Smooth muscle cell (in vitro differentiated cells): ENCODE measurements at regions not wholly inside any gene's neighbourhood (a gene's known extent, or its start where the extent isn't known, plus 50 kb on each side); places are given as distances from the start of the nearest gene placed in this dataset.

ENCODE experiments used
- DNase-seq: peaks from one replicate; lab custom pipeline; 2025; ENCODE audit not compliant: unreplicated experiment; lab: John Stamatoyannopoulos, UW
- H2AFZ ChIP-seq: fragments of 200-600 bp; sonication (generic); 2 replicates; pipeline ENCODE4 v1.6.0; 2016; ENCODE audit warnings: antibody characterized with exemption, low read depth, mild to moderate bottlenecking
- H3F3A ChIP-seq: fragments of 200-600 bp; sonication (generic); 2 replicates; pipeline ENCODE4 v1.6.0; 2017; ENCODE audit warnings: antibody characterized with exemption, low read depth
- H3K27ac ChIP-seq: fragments of 200-600 bp; sonication (generic); 2 replicates; pipeline ENCODE4 v1.5.1; 2016; ENCODE audit warnings: low read depth, mild to moderate bottlenecking
- H3K27me3 ChIP-seq: fragments of 200-600 bp; sonication (generic); 2 replicates; pipeline ENCODE4 v1.6.1; 2016; ENCODE audit warnings: low read depth, mild to moderate bottlenecking
- H3K36me3 ChIP-seq: fragments of 200-600 bp; sonication (generic); 2 replicates; pipeline ENCODE4 v1.5.1; 2016; ENCODE audit warnings: low read depth
- H3K4me1 ChIP-seq: fragments of 200-600 bp; sonication (generic); 2 replicates; pipeline ENCODE4 v1.5.1; 2016; ENCODE audit warnings: low read depth
- H3K4me2 ChIP-seq: fragments of 200-600 bp; sonication (generic); 2 replicates; pipeline ENCODE4 v1.6.0; 2016; ENCODE audit warnings: mild to moderate bottlenecking
- H3K4me3 ChIP-seq: fragments of 200-600 bp; sonication (generic); 2 replicates; pipeline ENCODE4 v1.5.1; 2016; ENCODE audit warnings: mild to moderate bottlenecking
- H3K79me2 ChIP-seq: fragments of 200-600 bp; sonication (generic); 2 replicates; pipeline ENCODE4 v1.6.0; 2016; ENCODE audit warnings: low read depth, mild to moderate bottlenecking
- H3K9ac ChIP-seq: fragments of 200-600 bp; sonication (generic); 2 replicates; pipeline ENCODE4 v1.6.0; 2016; ENCODE audit warnings: low read depth
- H3K9me3 ChIP-seq: fragments of 200-600 bp; sonication (generic); replicated peaks from 2 replicates; pipeline ENCODE4 v1.5.1; 2016; ENCODE audit warnings: low read depth
- H4K20me1 ChIP-seq: fragments of 200-600 bp; sonication (generic); 2 replicates; pipeline ENCODE4 v1.6.0; 2016; ENCODE audit warnings: low read depth
- CTCF ChIP-seq: fragments of 200-600 bp; sonication (generic); IDR thresholded peaks from 2 replicates; pipeline ENCODE4 v1.5.1; 2017; ENCODE audit warnings: borderline replicate concordance, mild to moderate bottlenecking, antibody characterized with exemption; ENCODE audit not compliant: insufficient read depth, poor library complexity, severe bottlenecking
- WGBS: methylation state at CpG from one replicate; pipeline ENCODE4 v1.1.7; 2016; ENCODE audit warnings: low lambda C conversion rate; 5-methylcytosine and 5-hydroxymethylcytosine counted together

- WGBS, result 91% methylated on average over 1 of the region's 1 CpG
- H3K9me3 ChIP-seq, result no peaks in the 10 kb centered on the region
- DNase-seq, result no peak
- no peaks in the 10 kb centered on the region for H4K20me1 ChIP-seq
- H3K4me2 ChIP-seq, result no peak overlapping the region
- H3K27me3 ChIP-seq, result no peaks in the 10 kb centered on the region
- H2AFZ ChIP-seq, result no peak overlapping the region
- no peak for TF ChIP-seq CTCF
- no peaks in the 10 kb centered on the region for H3F3A ChIP-seq
- no peak overlapping the region for H3K9ac ChIP-seq
- no peak overlapping the region for H3K4me3 ChIP-seq
- H3K79me2 ChIP-seq, result no peaks in the 10 kb centered on the region
- no peaks in the 10 kb centered on the region for H3K36me3 ChIP-seq
- H3K27ac ChIP-seq, result no peak overlapping the region
- H3K4me1 ChIP-seq, result no peaks in the 10 kb centered on the region
Observed at GRCh38 chr2:193334401-193334800, 1139.7 kb upstream of the TMEFF2 start.

DNA sequence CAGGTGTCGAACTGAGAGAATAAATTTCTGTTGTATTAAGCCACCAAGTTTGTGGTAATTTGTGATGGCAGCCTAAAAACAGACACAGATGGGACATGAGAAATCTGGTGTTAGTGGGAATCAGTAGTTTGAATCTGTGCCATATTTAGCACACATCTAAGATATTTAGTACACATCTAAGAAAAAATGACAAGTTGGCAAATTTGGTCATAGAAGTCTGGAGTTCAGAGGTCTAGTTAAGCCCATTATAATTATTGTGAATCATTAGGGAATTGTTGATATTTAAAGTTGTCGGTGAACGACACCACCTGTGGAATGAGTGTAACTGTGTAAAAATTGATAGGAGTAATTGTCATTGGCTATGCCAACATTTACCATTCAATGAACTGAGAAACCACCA, 1138.8 kb upstream of the TMEFF2 start:
- H3K36me3 ChIP-seq, result no peaks in the 10 kb centered on the region
- no peak overlapping the region for H3K9ac ChIP-seq
- H3K27me3 ChIP-seq, result no peaks in the 10 kb centered on the region
- no peak overlapping the region for H3K4me3 ChIP-seq
- H3K9me3 ChIP-seq, result no peaks in the 10 kb centered on the region
- H3K4me2 ChIP-seq, result no peak overlapping the region
- 96% methylated on average over 3 of the region's 3 CpGs for WGBS
- no peaks in the 10 kb centered on the region for H3K4me1 ChIP-seq
- TF ChIP-seq CTCF, result no peak
- no peak for DNase-seq
- H3K27ac ChIP-seq, result no peak overlapping the region
- no peaks in the 10 kb centered on the region for H4K20me1 ChIP-seq
- H3K79me2 ChIP-seq, result no peaks in the 10 kb centered on the region
- H3F3A ChIP-seq, result no peaks in the 10 kb centered on the region
- no peak overlapping the region for H2AFZ ChIP-seq

- TF ChIP-seq CTCF, result no peak
- Histone ChIP-seq H3K36me3 (no peaks in the 10 kb centered on the region), H3F3A (no peaks in the 10 kb centered on the region), H3K9me3 (no peaks in the 10 kb centered on the region), H3K27ac (peak overlapping the region; percentile 12), H3K4me2 (peak overlapping the region; percentile 33), H3K79me2 (no peaks in the 10 kb centered on the region), H4K20me1 (no peaks in the 10 kb centered on the region), H3K27me3 (no peaks in the 10 kb centered on the region), H3K4me1 (no peaks in the 10 kb centered on the region), H3K9ac (no peak overlapping the region), H2AFZ (no peak overlapping the region), H3K4me3 (no peak overlapping the region)
- WGBS, result 35% methylated on average over 1 of the region's 1 CpG
- no peak for DNase-seq
Observed at GRCh38 chr2:193332941-193333340, 1138.2 kb upstream of the TMEFF2 start.

DNA sequence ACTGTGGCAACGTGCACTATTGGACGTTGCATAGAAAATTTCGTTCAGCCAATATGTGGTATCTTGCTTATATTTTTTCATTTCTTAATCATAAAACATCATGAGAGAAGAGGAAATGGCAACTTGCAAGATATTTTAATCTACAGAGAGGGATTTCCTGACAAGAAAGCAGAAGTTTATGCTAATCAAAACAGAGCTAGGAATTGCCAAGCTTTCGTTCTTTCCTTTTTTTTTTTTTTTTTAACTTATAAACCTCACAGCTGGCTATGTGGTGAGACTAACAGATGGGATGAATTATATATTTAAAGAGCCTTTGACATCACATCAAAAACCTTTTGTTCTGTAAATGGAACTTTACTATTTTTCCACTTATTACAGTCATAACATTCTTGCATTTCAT, 1136.9 kb upstream of the TMEFF2 start:
- Histone ChIP-seq H3K36me3 (no peaks in the 10 kb centered on the region), H2AFZ (no peak overlapping the region), H3F3A (no peaks in the 10 kb centered on the region), H3K27me3 (no peaks in the 10 kb centered on the region), H3K9me3 (no peaks in the 10 kb centered on the region), H3K4me1 (no peaks in the 10 kb centered on the region), H4K20me1 (no peaks in the 10 kb centered on the region), H3K4me3 (no peak overlapping the region), H3K9ac (no peak overlapping the region), H3K4me2 (peak overlapping the region; percentile 33), H3K79me2 (no peaks in the 10 kb centered on the region), H3K27ac (no peak overlapping the region)
- no peak for DNase-seq
- TF ChIP-seq CTCF, result no peak
- 70% methylated on average over 4 of the region's 4 CpGs for WGBS
